Neural progenitor cell (in vitro differentiated cells): ENCODE measurements at regions not wholly inside any gene's neighbourhood (a gene's known extent, or its start where the extent isn't known, plus 50 kb on each side); places are given as distances from the start of the nearest gene placed in this dataset.

Experiments used
- EZH2 ChIP-seq: fragments of 200-600 bp; sonication (generic); IDR thresholded peaks from 2 replicates; pipeline ENCODE4 v1.6.1; 2017; ENCODE audit warnings: antibody characterized with exemption, mild to moderate bottlenecking, moderate library complexity
- EZH2phosphoT487 ChIP-seq: fragments of 200-600 bp; sonication (generic); IDR thresholded peaks from 2 replicates; pipeline ENCODE4 v1.6.1; 2017; ENCODE audit warnings: antibody characterized with exemption
- TF ChIP-seq, protein P1 (sequence below): fragments of 200-600 bp; sonication (generic); IDR thresholded peaks from 2 replicates; pipeline ENCODE4 v1.5.1; 2017; ENCODE audit warnings: antibody characterized with exemption, mild to moderate bottlenecking

DNA sequence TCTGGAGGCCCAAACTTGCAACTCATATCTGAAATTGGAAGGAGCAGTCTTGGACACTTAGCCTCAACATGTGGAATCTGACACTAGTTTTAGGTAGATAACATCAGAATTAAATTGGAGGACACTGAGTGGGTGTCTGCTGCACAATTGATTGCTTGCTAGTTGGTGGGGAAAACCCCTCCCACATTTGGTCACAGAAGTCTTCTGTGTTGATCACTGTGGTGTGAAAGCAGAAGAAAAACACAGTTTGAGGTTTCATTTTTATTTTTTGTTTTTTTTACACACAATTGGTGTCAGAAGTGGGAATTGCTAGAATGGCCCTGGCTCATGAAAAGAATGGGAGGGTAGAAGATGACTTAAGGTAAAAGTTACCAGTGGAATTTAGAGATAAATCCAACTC is 78.0 kb upstream of the CD163 start:
- TF ChIP-seq, protein P1, sequence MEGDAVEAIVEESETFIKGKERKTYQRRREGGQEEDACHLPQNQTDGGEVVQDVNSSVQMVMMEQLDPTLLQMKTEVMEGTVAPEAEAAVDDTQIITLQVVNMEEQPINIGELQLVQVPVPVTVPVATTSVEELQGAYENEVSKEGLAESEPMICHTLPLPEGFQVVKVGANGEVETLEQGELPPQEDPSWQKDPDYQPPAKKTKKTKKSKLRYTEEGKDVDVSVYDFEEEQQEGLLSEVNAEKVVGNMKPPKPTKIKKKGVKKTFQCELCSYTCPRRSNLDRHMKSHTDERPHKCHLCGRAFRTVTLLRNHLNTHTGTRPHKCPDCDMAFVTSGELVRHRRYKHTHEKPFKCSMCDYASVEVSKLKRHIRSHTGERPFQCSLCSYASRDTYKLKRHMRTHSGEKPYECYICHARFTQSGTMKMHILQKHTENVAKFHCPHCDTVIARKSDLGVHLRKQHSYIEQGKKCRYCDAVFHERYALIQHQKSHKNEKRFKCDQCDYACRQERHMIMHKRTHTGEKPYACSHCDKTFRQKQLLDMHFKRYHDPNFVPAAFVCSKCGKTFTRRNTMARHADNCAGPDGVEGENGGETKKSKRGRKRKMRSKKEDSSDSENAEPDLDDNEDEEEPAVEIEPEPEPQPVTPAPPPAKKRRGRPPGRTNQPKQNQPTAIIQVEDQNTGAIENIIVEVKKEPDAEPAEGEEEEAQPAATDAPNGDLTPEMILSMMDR = no peak
- no peak for TF ChIP-seq EZH2
- TF ChIP-seq EZH2phosphoT487 = no peak
